NB4 (cell line): ENCODE measurements at regions not wholly inside any gene's neighbourhood (a gene's known extent, or its start where the extent isn't known, plus 50 kb on each side); places are given as distances from the start of the nearest gene placed in this dataset.

Experiments used
- CTCF ChIP-seq: IDR thresholded peaks from one replicate; pipeline ENCODE4 v1.5.1; 2012; ENCODE audit warnings: low read depth, low read length
- POLR2A ChIP-seq: IDR thresholded peaks from 2 replicates; pipeline ENCODE4 v1.6.1; 2011; ENCODE audit warnings: mild to moderate bottlenecking; ENCODE audit not compliant: insufficient read length; ENCODE audit errors: extremely low read depth

- TF ChIP-seq CTCF, result no peak
- no peak for TF ChIP-seq POLR2A
Measured at GRCh38 chr6:149254253-149254652, 63.3 kb upstream of the TAB2 start.
